GM12878 (cell line): ENCODE measurements at regions not wholly inside any gene's neighbourhood (a gene's known extent, or its start where the extent isn't known, plus 50 kb on each side); places are given as distances from the start of the nearest gene placed in this dataset.

ENCODE experiments used
- BHLHE40 ChIP-seq, 2 experiments: fragments of 450-650 bp in 1 of 2; IDR thresholded peaks; 2 replicates each; pipeline ENCODE4 v1.6.1; 2011 to 2017; ENCODE audit warnings: low read depth in 2 of 2, borderline replicate concordance in 1 of 2, improper control_type of control experiment in 1 of 2, low read length in 1 of 2, mild to moderate bottlenecking in 1 of 2
- E2F4 ChIP-seq: IDR thresholded peaks from 2 replicates; pipeline ENCODE4 v1.6.1; 2012; ENCODE audit warnings: low read depth, low read length, improper control_type of control experiment
- IRF3 ChIP-seq: fragments of 450-650 bp; IDR thresholded peaks from 2 replicates; pipeline ENCODE4 v1.6.1; 2014; ENCODE audit warnings: mild to moderate bottlenecking
- RAD21 ChIP-seq: IDR thresholded peaks from 2 replicates; pipeline ENCODE4 v1.6.1; 2011; ENCODE audit warnings: mild to moderate bottlenecking, low read depth, low read length, moderate library complexity; ENCODE audit not compliant: insufficient read depth
- TAF1 ChIP-seq: IDR thresholded peaks from 2 replicates; pipeline ENCODE4 v1.6.1; 2011; ENCODE audit warnings: mild to moderate bottlenecking, low read depth, low read length, borderline replicate concordance
- YBX1 ChIP-seq: fragments of 450-650 bp; IDR thresholded peaks from 2 replicates; pipeline ENCODE4 v1.6.1; 2016; ENCODE audit warnings: antibody characterized with exemption
- ZBED1 ChIP-seq: IDR thresholded peaks from 2 replicates; pipeline ENCODE4 v1.6.1; 2016; ENCODE audit warnings: borderline replicate concordance
- ZNF24 ChIP-seq: fragments of 450-650 bp; IDR thresholded peaks from 2 replicates; pipeline ENCODE4 v1.6.1; 2017; ENCODE audit warnings: antibody characterized with exemption, mild to moderate bottlenecking
- TF ChIP-seq, protein P1 (sequence below), 3 experiments: IDR thresholded peaks in 2 of 3; conservative IDR thresholded peaks in 1 of 3; 2 replicates each; pipeline ENCODE4 v1.5.1; 2011; ENCODE audit warnings: low read depth in 3 of 3, low read length in 3 of 3, mild to moderate bottlenecking in 3 of 3, control low read depth in 2 of 3, moderate library complexity in 2 of 3, inconsistent platforms in 1 of 3, mixed read lengths in 1 of 3; ENCODE audit not compliant: control insufficient read depth in 2 of 3, insufficient read depth in 1 of 3; ENCODE audit errors: extremely low read depth in 1 of 3

DNA sequence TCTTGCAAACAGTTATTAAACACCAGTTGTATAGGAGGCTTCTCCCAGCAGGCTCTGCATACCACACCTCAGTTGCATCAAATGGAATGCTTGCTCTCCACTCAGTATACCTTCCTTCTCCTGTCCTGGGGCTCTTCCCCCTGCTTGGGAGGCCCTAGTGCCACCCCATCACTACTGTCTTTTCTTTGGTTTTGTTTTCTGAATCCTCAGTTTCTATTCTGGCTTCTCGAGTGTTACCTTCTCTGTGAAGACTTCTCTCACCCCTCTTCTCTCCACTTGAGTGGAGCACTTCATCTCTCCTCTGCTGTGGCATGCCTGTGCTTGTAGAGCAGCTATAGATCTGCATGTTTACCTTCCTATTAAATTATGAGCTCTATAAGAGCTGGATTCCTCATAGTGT lies 75.7 kb upstream of the TPRG1 start:
- no peak for TF ChIP-seq ZBED1
- TF ChIP-seq ZNF24: no peak
- no peak for TF ChIP-seq BHLHE40 (IDR thresholded peaks at IDR 0.05; ENCODE audit: borderline replicate concordance in 1 of 2, low read depth in 2 of 2, low read length in 1 of 2)
- TF ChIP-seq, protein P1, sequence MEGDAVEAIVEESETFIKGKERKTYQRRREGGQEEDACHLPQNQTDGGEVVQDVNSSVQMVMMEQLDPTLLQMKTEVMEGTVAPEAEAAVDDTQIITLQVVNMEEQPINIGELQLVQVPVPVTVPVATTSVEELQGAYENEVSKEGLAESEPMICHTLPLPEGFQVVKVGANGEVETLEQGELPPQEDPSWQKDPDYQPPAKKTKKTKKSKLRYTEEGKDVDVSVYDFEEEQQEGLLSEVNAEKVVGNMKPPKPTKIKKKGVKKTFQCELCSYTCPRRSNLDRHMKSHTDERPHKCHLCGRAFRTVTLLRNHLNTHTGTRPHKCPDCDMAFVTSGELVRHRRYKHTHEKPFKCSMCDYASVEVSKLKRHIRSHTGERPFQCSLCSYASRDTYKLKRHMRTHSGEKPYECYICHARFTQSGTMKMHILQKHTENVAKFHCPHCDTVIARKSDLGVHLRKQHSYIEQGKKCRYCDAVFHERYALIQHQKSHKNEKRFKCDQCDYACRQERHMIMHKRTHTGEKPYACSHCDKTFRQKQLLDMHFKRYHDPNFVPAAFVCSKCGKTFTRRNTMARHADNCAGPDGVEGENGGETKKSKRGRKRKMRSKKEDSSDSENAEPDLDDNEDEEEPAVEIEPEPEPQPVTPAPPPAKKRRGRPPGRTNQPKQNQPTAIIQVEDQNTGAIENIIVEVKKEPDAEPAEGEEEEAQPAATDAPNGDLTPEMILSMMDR (IDR thresholded peaks at IDR 0.05 in 2 of 3, conservative IDR thresholded peaks at IDR 0.05 in 1 of 3; ENCODE audit: control insufficient read depth in 2 of 3, extremely low read depth in 1 of 3, insufficient read depth in 1 of 3, low read depth in 3 of 3, low read length in 3 of 3): no peak
- no peak for TF ChIP-seq RAD21
- no peak for TF ChIP-seq IRF3
- no peak for TF ChIP-seq TAF1
- no peak for TF ChIP-seq E2F4
- TF ChIP-seq YBX1: no peak
